Right lobe of liver (tissue), 6 donors: ENCODE measurements at regions not wholly inside any gene's neighbourhood (a gene's known extent, or its start where the extent isn't known, plus 50 kb on each side); places are given as distances from the start of the nearest gene placed in this dataset.

ENCODE experiments used
- ATAC-seq, 4 donors: fragments of 200-7000 bp; cut with Tn5 transposase; one replicate each; pipeline ENCODE4 v1.9.1; 2020; ENCODE audit warnings: mild to moderate bottlenecking in 4 of 4, moderate library complexity in 4 of 4
- DNase-seq, 3 donors: peaks; one replicate each; pipeline ENCODE4 v3.0.0-alpha.2; 2020
- H3K27ac ChIP-seq, 3 donors: fragments of 200-600 bp; one replicate each; pipeline ENCODE4 v1.8.0; 2022
- H3K27me3 ChIP-seq, 2 donors: fragments of 200-600 bp; one replicate each; pipeline ENCODE4 v1.8.0; 2022
- H3K36me3 ChIP-seq, 4 donors: fragments of 200-600 bp; sonication (generic) in 1 of 4; one replicate each; pipeline versions ENCODE4 v1.5.1 to v1.8.0; 2017 to 2022; ENCODE audit warnings: control low read depth in 1 of 4
- H3K4me1 ChIP-seq, 4 donors: fragments of 200-600 bp; sonication (generic) in 1 of 4; one replicate each; pipeline versions ENCODE4 v1.5.1 to v1.8.0; 2017 to 2022; ENCODE audit warnings: control low read depth in 1 of 4
- H3K4me3 ChIP-seq, 3 donors: fragments of 200-600 bp; one replicate each; pipeline ENCODE4 v1.8.0; 2022
- H3K9me3 ChIP-seq, 4 donors: fragments of 200-600 bp; sonication (generic) in 1 of 4; one replicate each; pipeline versions ENCODE4 v1.5.1 to v1.8.0; 2017 to 2022; ENCODE audit warnings: control low read depth in 1 of 4
- CTCF ChIP-seq, 4 donors: fragments of 200-600 bp in 3 of 4; fragments of 450-650 bp in 1 of 4; IDR thresholded peaks; one replicate each; pipeline versions ENCODE4 v1.5.1 to v1.8.0; 2016 to 2022; ENCODE audit warnings: antibody characterized with exemption in 4 of 4, mild to moderate bottlenecking in 2 of 4
- POLR2A ChIP-seq: fragments of 450-650 bp; IDR thresholded peaks from one replicate; pipeline ENCODE4 v1.6.1; 2017; ENCODE audit warnings: antibody characterized with exemption, mild to moderate bottlenecking
- WGBS: methylation state at CpG from one replicate; pipeline ENCODE4 v1.1.6; 2018; ENCODE audit warnings: low coverage, low lambda C conversion rate; ENCODE audit not compliant: insufficient coverage; ENCODE audit errors: missing lambda C conversion rate; 5-methylcytosine and 5-hydroxymethylcytosine counted together
- intact Hi-C, 2 donors: fragments of 100-400 bp; cut with DNase I; formaldehyde crosslinking; loops; one replicate each; pipeline versions ENCODE4 v1.11.2 to v1.14.1; 2022
- donor health status: DM: no; HTN: yes; CAD: no.
- donor health status: DM: no; HTN: no; CAD: no.
- donor health status: DM: no; HTN: no; CAD: no.
- donor health status: DM: no; HTN: yes; CAD: no.
- donor health status: DM: no; HTN: yes; CAD: no.

GRCh38 chr14:44384093-44384492, 123.0 kb downstream of the FSCB start:
- 80% methylated on average over 1 of the region's 5 CpGs for WGBS
- Histone ChIP-seq H3K36me3 (no peaks in the 10 kb centered on the region), H3K27me3 (no peaks in the 10 kb centered on the region), H3K27ac (no peak overlapping the region), H3K4me1 (no peaks in the 10 kb centered on the region), H3K9me3 (no peaks in the 10 kb centered on the region), H3K4me3 (no peak overlapping the region)
- intact Hi-C loops: no loop called here
- DNase-seq (no peak), ATAC-seq (no peak)
- TF ChIP-seq POLR2A: no peak

GRCh38 chr14:44383636-44384035, 123.4 kb downstream of the FSCB start:
- no peak for ATAC-seq
- Histone ChIP-seq H3K27ac (no peak overlapping the region), H3K4me3 (no peak overlapping the region), H3K4me1 (no peaks in the 10 kb centered on the region), H3K9me3 (no peaks in the 10 kb centered on the region), H3K36me3 (no peaks in the 10 kb centered on the region), H3K27me3 (no peaks in the 10 kb centered on the region)
- intact Hi-C loops: no loop called here
- TF ChIP-seq POLR2A: no peak
- no peak for TF ChIP-seq CTCF (IDR thresholded peaks at IDR 0.05)
- DNase-seq: no peak

- intact Hi-C loops: no loop called here
- DNase-seq: no peak
- no peak overlapping the region for H3K4me3 ChIP-seq
- no peak overlapping the region for H3K27ac ChIP-seq
- no peaks in the 10 kb centered on the region for H3K27me3 ChIP-seq
- ATAC-seq: no peak
- no peak for TF ChIP-seq POLR2A
- TF ChIP-seq CTCF (IDR thresholded peaks at IDR 0.05): no peak
- H3K4me1 ChIP-seq: no peaks in the 10 kb centered on the region
- 61% methylated on average over 5 of the region's 5 CpGs for WGBS
- H3K9me3 ChIP-seq: no peaks in the 10 kb centered on the region
- H3K36me3 ChIP-seq: no peaks in the 10 kb centered on the region
Observed at GRCh38 chr14:44379292-44379977, 127.6 kb downstream of the FSCB start.

- H3K36me3 ChIP-seq: no peaks in the 10 kb centered on the region
- H3K27me3 ChIP-seq: no peaks in the 10 kb centered on the region
- DNase-seq (no peak), ATAC-seq (no peak)
- no peaks in the 10 kb centered on the region for H3K9me3 ChIP-seq
- intact Hi-C loops: no loop called here
- no peak overlapping the region for H3K4me3 ChIP-seq
- H3K4me1 ChIP-seq: no peaks in the 10 kb centered on the region
- H3K27ac ChIP-seq: no peak overlapping the region
- TF ChIP-seq CTCF (IDR thresholded peaks at IDR 0.05) (no peak), POLR2A (no peak)
- 54% methylated on average over 1 of the region's 1 CpG for whole genome bisulfite sequencing
Observed at GRCh38 chr14:44374906-44375305, 132.2 kb downstream of the FSCB start.

- Histone ChIP-seq H3K27me3 (no peaks in the 10 kb centered on the region), H3K4me3 (no peak overlapping the region), H3K36me3 (no peaks in the 10 kb centered on the region), H3K4me1 (no peaks in the 10 kb centered on the region), H3K27ac (no peak overlapping the region), H3K9me3 (no peaks in the 10 kb centered on the region)
- DNase-seq (no peak), ATAC-seq (no peak)
- 87% methylated on average over 1 of the region's 1 CpG for WGBS
- TF ChIP-seq CTCF (IDR thresholded peaks at IDR 0.05): no peak
- TF ChIP-seq POLR2A: no peak
- intact Hi-C loops: no loop called here
Observed at GRCh38 chr14:44372807-44373489, 134.1 kb downstream of the FSCB start.
